HCT116 (cell line): ENCODE measurements at regions not wholly inside any gene's neighbourhood (a gene's known extent, or its start where the extent isn't known, plus 50 kb on each side); places are given as distances from the start of the nearest gene placed in this dataset.

Experiments used
- ATAC-seq: fragments of 200-7000 bp; cut with Tn5 transposase; 2 replicates; pipeline ENCODE4 v1.9.1; 2020; ENCODE audit warnings: mild to moderate bottlenecking, moderate library complexity
- BruUV-seq: library from RNA; stranded (reverse); fragments of 400-500 nt; replicated peaks from 2 replicates; lab custom pipeline; 2021; lab: Mats Ljungman, UMichigan
- CTCF ChIA-PET: fragments of 300-600 bp; sonication (Branson Sonifier 250); formaldehyde crosslinking; loops from one replicate; lab custom pipeline; 2021; ENCODE audit warnings: antibody characterized with exemption; lab: Charles Lee
- POLR2A ChIA-PET: fragments of 300-600, 350-600 bp; sonication (Branson Sonifier 250); formaldehyde crosslinking; loops from one replicate; lab custom pipeline; 2021; ENCODE audit warnings: antibody characterized with exemption; lab: Charles Lee
- RAD21 ChIA-PET, 2 experiments: fragments of 300-600 bp; sonication (Branson Sonifier 250); formaldehyde crosslinking; loops; one replicate each; lab custom pipeline; 2023; ENCODE audit warnings: low total read pairs in 2 of 2; ENCODE audit not compliant: uncharacterized antibody in 2 of 2, unreplicated experiment in 2 of 2, low non-redundant PET in 1 of 2; lab: Charles Lee
- DNase-seq: peaks from one replicate; pipeline ENCODE4 v3.0.0-alpha.2; 2010; ENCODE audit warnings: low read depth, low spot score
- H2AFZ ChIP-seq: fragments of 200-600 bp; shearing (Covaris generic), sonication (generic); 2 replicates; pipeline ENCODE4 v1.6.1; 2017; ENCODE audit warnings: low read depth, mixed run types, mixed read lengths, antibody characterized with exemption, low read length; ENCODE audit not compliant: poor library complexity, severe bottlenecking
- H3K27ac ChIP-seq: 2 replicates; pipeline ENCODE4 v1.5.1; 2012; ENCODE audit warnings: low read depth, low read length
- H3K27me3 ChIP-seq: fragments of 200-600 bp; sonication (generic); 2 replicates; pipeline ENCODE4 v1.6.1; 2016; ENCODE audit warnings: mixed run types, low read length, mixed read lengths; ENCODE audit not compliant: insufficient read depth
- H3K36me3 ChIP-seq, 2 experiments: fragments of 200-500 bp in 1 of 2; fragments of 200-600 bp in 1 of 2; sonication (Bioruptor generic) in 1 of 2; sonication (generic) in 1 of 2; 2 replicates each; pipeline versions ENCODE4 v1.5.1 to v1.6.1; 2014 to 2016; ENCODE audit warnings: low read length in 2 of 2, inconsistent platforms in 1 of 2, mixed read lengths in 1 of 2, mixed run types in 1 of 2; ENCODE audit not compliant: insufficient read depth in 2 of 2, control insufficient read depth in 1 of 2
- H3K4me1 ChIP-seq, 2 experiments: fragments of 200-600 bp in 1 of 2; sonication (generic) in 1 of 2; 2 replicates each; pipeline versions ENCODE4 v1.5.1 to v1.6.1; 2012 to 2017; ENCODE audit warnings: low read length in 2 of 2, inconsistent platforms in 1 of 2, mild to moderate bottlenecking in 1 of 2, mixed read lengths in 1 of 2, mixed run types in 1 of 2, moderate library complexity in 1 of 2; ENCODE audit not compliant: insufficient read depth in 2 of 2, control insufficient read depth in 1 of 2
- H3K4me2 ChIP-seq: fragments of 200-600 bp; sonication (generic); 2 replicates; pipeline ENCODE4 v1.6.1; 2017; ENCODE audit warnings: mixed run types, low read length, mixed read lengths
- H3K4me3 ChIP-seq, 2 experiments: fragments of 200-600 bp in 1 of 2; sonication (generic) in 1 of 2; replicated peaks in 1 of 2; 2 replicates each; pipeline ENCODE4 v1.5.1; 2011 to 2016; ENCODE audit warnings: low read length in 2 of 2, control low read depth in 1 of 2, low read depth in 1 of 2, mild to moderate bottlenecking in 1 of 2, mixed read lengths in 1 of 2, mixed run types in 1 of 2
- H3K79me2 ChIP-seq: fragments of 200-600 bp; sonication (generic); 2 replicates; pipeline ENCODE4 v1.6.1; 2017; ENCODE audit warnings: mild to moderate bottlenecking, mixed run types, low read length, moderate library complexity, mixed read lengths; ENCODE audit not compliant: insufficient read depth
- H3K9ac ChIP-seq: fragments of 200-600 bp; sonication (generic); 2 replicates; pipeline ENCODE4 v1.6.1; 2016; ENCODE audit warnings: low read length, mixed read lengths
- H3K9me2 ChIP-seq: fragments of 200-600 bp; sonication (generic), shearing (Covaris generic); 2 replicates; pipeline ENCODE4 v1.6.1; 2017; ENCODE audit warnings: mixed run types, mild to moderate bottlenecking, moderate library complexity; ENCODE audit not compliant: insufficient read depth
- H3K9me3 ChIP-seq, 2 experiments: fragments of 200-500 bp in 1 of 2; fragments of 200-600 bp in 1 of 2; sonication (Bioruptor generic) in 1 of 2; sonication (generic) in 1 of 2; 2 replicates each; pipeline ENCODE4 v1.6.1; 2014 to 2017; ENCODE audit warnings: low read length in 2 of 2, mixed read lengths in 2 of 2, inconsistent platforms in 1 of 2, low read depth in 1 of 2, mild to moderate bottlenecking in 1 of 2, mixed run types in 1 of 2, moderate library complexity in 1 of 2; ENCODE audit not compliant: control insufficient read depth in 1 of 2, insufficient read depth in 1 of 2
- H4K20me1 ChIP-seq: fragments of 200-600 bp; sonication (generic), shearing (Covaris generic); 2 replicates; pipeline ENCODE4 v1.6.1; 2017; ENCODE audit warnings: mixed run types, mild to moderate bottlenecking, moderate library complexity; ENCODE audit not compliant: insufficient read depth
- ATF3 ChIP-seq: IDR thresholded peaks from 2 replicates; pipeline ENCODE4 v1.6.1; 2012
- CBX3 ChIP-seq: IDR thresholded peaks from 2 replicates; pipeline ENCODE4 v1.6.1; 2012; ENCODE audit warnings: low read depth
- CEBPB ChIP-seq: IDR thresholded peaks from 2 replicates; pipeline ENCODE4 v1.6.1; 2012; ENCODE audit warnings: low read depth
- EGR1 ChIP-seq: IDR thresholded peaks from 2 replicates; pipeline ENCODE4 v1.6.1; 2012; ENCODE audit warnings: low read depth
- ELF1 ChIP-seq: IDR thresholded peaks from 2 replicates; pipeline ENCODE4 v1.6.1; 2012; ENCODE audit warnings: low read depth, borderline replicate concordance
- EZH2 ChIP-seq: fragments of 200-600 bp; sonication (generic); IDR thresholded peaks from 2 replicates; pipeline ENCODE4 v1.6.1; 2017; ENCODE audit warnings: antibody characterized with exemption, mixed run types
- EZH2phosphoT487 ChIP-seq: fragments of 200-600 bp; IDR thresholded peaks from 2 replicates; pipeline ENCODE4 v1.6.1; 2018; ENCODE audit warnings: antibody characterized with exemption, borderline replicate concordance
- FOSL1 ChIP-seq: IDR thresholded peaks from 2 replicates; pipeline ENCODE4 v1.6.1; 2012; ENCODE audit warnings: low read depth
- POLR2A ChIP-seq: IDR thresholded peaks from 2 replicates; pipeline ENCODE4 v1.7.0; 2011; ENCODE audit warnings: borderline replicate concordance; ENCODE audit not compliant: insufficient read depth, insufficient read length; ENCODE audit errors: extremely low read depth
- POLR2AphosphoS5 ChIP-seq: IDR thresholded peaks from 2 replicates; pipeline ENCODE4 v1.6.1; 2011; ENCODE audit warnings: mild to moderate bottlenecking, low read depth, low read length, moderate library complexity
- RAD21 ChIP-seq: IDR thresholded peaks from 2 replicates; pipeline ENCODE4 v1.6.1; 2012; ENCODE audit warnings: low read depth, mild to moderate bottlenecking
- SIN3A ChIP-seq: IDR thresholded peaks from 2 replicates; pipeline ENCODE4 v1.6.1; 2012; ENCODE audit warnings: low read depth
- TCF7L2 ChIP-seq: IDR thresholded peaks from 2 replicates; pipeline ENCODE4 v1.7.0; 2011; ENCODE audit warnings: borderline replicate concordance, inconsistent platforms; ENCODE audit not compliant: insufficient read depth, insufficient read length; ENCODE audit errors: extremely low read depth
- YY1 ChIP-seq: IDR thresholded peaks from 2 replicates; pipeline ENCODE4 v1.6.1; 2011; ENCODE audit warnings: low read length, low read depth, moderate library complexity, mild to moderate bottlenecking; ENCODE audit not compliant: insufficient replicate concordance; ENCODE audit errors: extremely low read depth
- ZFX ChIP-seq: fragments of 450-650 bp; IDR thresholded peaks from 2 replicates; pipeline ENCODE4 v1.6.1; 2017
- ZNF274 ChIP-seq: fragments of 200-500 bp; sonication (Bioruptor generic); IDR thresholded peaks from 2 replicates; pipeline ENCODE4 v1.6.1; 2014; ENCODE audit warnings: mild to moderate bottlenecking, low read depth, low read length, inconsistent platforms
- intact Hi-C: fragments of 100-400 bp; cut with micrococcal nuclease; formaldehyde crosslinking; loops from 2 replicates; pipeline ENCODE4 v1.10.0; 2022
- TF ChIP-seq, protein P1 (sequence below), 3 experiments: fragments of 200-600 bp in 1 of 3; sonication (generic) in 1 of 3; IDR thresholded peaks in 2 of 3; conservative IDR thresholded peaks in 1 of 3; 2 replicates each; pipeline ENCODE4 v1.5.1; 2012 to 2017; ENCODE audit warnings: low read depth in 2 of 3, low read length in 2 of 3, antibody characterized with exemption in 1 of 3, borderline replicate concordance in 1 of 3, control low read depth in 1 of 3, mild to moderate bottlenecking in 1 of 3, mixed read lengths in 1 of 3, mixed run types in 1 of 3, moderate library complexity in 1 of 3; ENCODE audit not compliant: insufficient read depth in 1 of 3

- Histone ChIP-seq H3K4me1 (no peaks in the 10 kb centered on the region), H3K4me2 (no peak overlapping the region), H3K9ac (no peak overlapping the region), H3K36me3 (no peaks in the 10 kb centered on the region), H3K27me3 (no peaks in the 10 kb centered on the region), H3K27ac (no peak overlapping the region), H3K9me3 (no peaks in the 10 kb centered on the region), H3K9me2 (no peaks in the 10 kb centered on the region), H2AFZ (no peak overlapping the region)
- RAD21 ChIA-PET = no interaction called here
- DNase-seq = no peak
- CTCF ChIA-PET = no interaction called here
- no TSS peak for BruUV-seq
- no peak for TF ChIP-seq CBX3
- no peak for TF ChIP-seq RAD21
- TF ChIP-seq EZH2phosphoT487 = no peak
- TF ChIP-seq TCF7L2 = no peak
- TF ChIP-seq SIN3A = no peak
- TF ChIP-seq POLR2AphosphoS5 = no peak
- no peak for TF ChIP-seq CEBPB
- no peak for TF ChIP-seq EZH2
- TF ChIP-seq EGR1 = no peak
- no peak for TF ChIP-seq YY1
- TF ChIP-seq ATF3 = no peak
- TF ChIP-seq ZNF274 = no peak
- no peak for TF ChIP-seq ELF1
- no peak for TF ChIP-seq FOSL1
- TF ChIP-seq, protein P1, sequence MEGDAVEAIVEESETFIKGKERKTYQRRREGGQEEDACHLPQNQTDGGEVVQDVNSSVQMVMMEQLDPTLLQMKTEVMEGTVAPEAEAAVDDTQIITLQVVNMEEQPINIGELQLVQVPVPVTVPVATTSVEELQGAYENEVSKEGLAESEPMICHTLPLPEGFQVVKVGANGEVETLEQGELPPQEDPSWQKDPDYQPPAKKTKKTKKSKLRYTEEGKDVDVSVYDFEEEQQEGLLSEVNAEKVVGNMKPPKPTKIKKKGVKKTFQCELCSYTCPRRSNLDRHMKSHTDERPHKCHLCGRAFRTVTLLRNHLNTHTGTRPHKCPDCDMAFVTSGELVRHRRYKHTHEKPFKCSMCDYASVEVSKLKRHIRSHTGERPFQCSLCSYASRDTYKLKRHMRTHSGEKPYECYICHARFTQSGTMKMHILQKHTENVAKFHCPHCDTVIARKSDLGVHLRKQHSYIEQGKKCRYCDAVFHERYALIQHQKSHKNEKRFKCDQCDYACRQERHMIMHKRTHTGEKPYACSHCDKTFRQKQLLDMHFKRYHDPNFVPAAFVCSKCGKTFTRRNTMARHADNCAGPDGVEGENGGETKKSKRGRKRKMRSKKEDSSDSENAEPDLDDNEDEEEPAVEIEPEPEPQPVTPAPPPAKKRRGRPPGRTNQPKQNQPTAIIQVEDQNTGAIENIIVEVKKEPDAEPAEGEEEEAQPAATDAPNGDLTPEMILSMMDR (IDR thresholded peaks at IDR 0.05 in 2 of 3, conservative IDR thresholded peaks at IDR 0.05 in 1 of 3; ENCODE audit: borderline replicate concordance in 1 of 3, insufficient read depth in 1 of 3, low read depth in 2 of 3, low read length in 2 of 3) = no peak
- no peak for TF ChIP-seq ZFX
- TF ChIP-seq POLR2A = no peak
- TF ChIP-seq, all 23 proteins: peak for 0
- Histone ChIP-seq H3K4me3 (no peak overlapping the region), H4K20me1 (no peaks in the 10 kb centered on the region), H3K79me2 (no peaks in the 10 kb centered on the region)
- POLR2A ChIA-PET = no interaction called here
- no peak for ATAC-seq
- intact Hi-C loops = no loop called here
Observed at GRCh38 chr4:36439556-36439955, 158.1 kb downstream of the DTHD1 start.
